DND-41 (cell line): ENCODE measurements at regions not wholly inside any gene's neighbourhood (a gene's known extent, or its start where the extent isn't known, plus 50 kb on each side); places are given as distances from the start of the nearest gene placed in this dataset.

Experiments
- EZH2 ChIP-seq: IDR thresholded peaks from 3 replicates; pipeline ENCODE4 v1.6.1; 2012; ENCODE audit warnings: borderline replicate concordance, low read depth, mild to moderate bottlenecking, moderate library complexity, low read length, inconsistent platforms; ENCODE audit not compliant: severe bottlenecking
- TF ChIP-seq, protein P1 (sequence below): IDR thresholded peaks from 2 replicates; pipeline ENCODE4 v1.5.1; 2012; ENCODE audit warnings: borderline replicate concordance, low read length, moderate library complexity, mild to moderate bottlenecking; ENCODE audit not compliant: poor library complexity, severe bottlenecking; ENCODE audit errors: extremely low read depth

DNA sequence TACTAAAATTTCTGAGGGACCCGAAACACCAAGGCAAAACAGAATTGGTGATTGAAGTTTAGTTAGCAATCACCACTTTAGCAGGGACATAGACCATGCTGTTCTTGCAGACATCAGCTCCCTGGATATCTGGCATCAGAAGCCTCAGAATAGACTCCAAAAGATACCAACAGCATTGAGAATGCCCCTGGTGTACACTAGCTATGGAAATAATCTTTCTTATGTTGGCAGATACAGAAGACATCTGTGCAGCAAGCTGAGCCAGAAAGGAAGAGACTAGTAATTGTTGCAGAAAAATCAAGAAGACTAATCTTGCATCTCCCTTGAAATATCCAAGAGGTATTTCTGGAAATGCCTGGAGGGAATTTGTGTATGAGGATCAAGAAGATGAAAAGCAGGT, 521.6 kb downstream of the TRHDE start:
- TF ChIP-seq, protein P1, sequence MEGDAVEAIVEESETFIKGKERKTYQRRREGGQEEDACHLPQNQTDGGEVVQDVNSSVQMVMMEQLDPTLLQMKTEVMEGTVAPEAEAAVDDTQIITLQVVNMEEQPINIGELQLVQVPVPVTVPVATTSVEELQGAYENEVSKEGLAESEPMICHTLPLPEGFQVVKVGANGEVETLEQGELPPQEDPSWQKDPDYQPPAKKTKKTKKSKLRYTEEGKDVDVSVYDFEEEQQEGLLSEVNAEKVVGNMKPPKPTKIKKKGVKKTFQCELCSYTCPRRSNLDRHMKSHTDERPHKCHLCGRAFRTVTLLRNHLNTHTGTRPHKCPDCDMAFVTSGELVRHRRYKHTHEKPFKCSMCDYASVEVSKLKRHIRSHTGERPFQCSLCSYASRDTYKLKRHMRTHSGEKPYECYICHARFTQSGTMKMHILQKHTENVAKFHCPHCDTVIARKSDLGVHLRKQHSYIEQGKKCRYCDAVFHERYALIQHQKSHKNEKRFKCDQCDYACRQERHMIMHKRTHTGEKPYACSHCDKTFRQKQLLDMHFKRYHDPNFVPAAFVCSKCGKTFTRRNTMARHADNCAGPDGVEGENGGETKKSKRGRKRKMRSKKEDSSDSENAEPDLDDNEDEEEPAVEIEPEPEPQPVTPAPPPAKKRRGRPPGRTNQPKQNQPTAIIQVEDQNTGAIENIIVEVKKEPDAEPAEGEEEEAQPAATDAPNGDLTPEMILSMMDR, result no peak
- TF ChIP-seq EZH2, result no peak
